Upper lobe of left lung (tissue), 4 donors: ENCODE measurements at regions not wholly inside any gene's neighbourhood (a gene's known extent, or its start where the extent isn't known, plus 50 kb on each side); places are given as distances from the start of the nearest gene placed in this dataset.

Experiments used
- CTCF ChIP-seq, 6 experiments: fragments of 450-650 bp in 4 of 6; fragments of 200-600 bp in 2 of 6; sonication (generic) in 2 of 6; IDR thresholded peaks; one replicate each; pipeline ENCODE4 v1.5.1; 2016 to 2019; ENCODE audit warnings: antibody characterized with exemption in 6 of 6
- POLR2A ChIP-seq, 4 donors: fragments of 450-650 bp; IDR thresholded peaks; one replicate each; pipeline ENCODE4 v1.5.1; 2016 to 2017; ENCODE audit warnings: antibody characterized with exemption in 4 of 4, mild to moderate bottlenecking in 2 of 4

GRCh38 chr5:167105941-167106340, 1185.5 kb upstream of the WWC1 start:
- TF ChIP-seq POLR2A (IDR thresholded peaks at IDR 0.05) (no peak), CTCF (IDR thresholded peaks at IDR 0.05) (no peak)
